Breast epithelium (tissue), 4 donors: ENCODE measurements at regions not wholly inside any gene's neighbourhood (a gene's known extent, or its start where the extent isn't known, plus 50 kb on each side); places are given as distances from the start of the nearest gene placed in this dataset.

Experiments
- DNase-seq, 2 donors: peaks; one replicate each; pipeline ENCODE4 v3.0.0-alpha.2; 2019; ENCODE audit warnings: low spot score in 2 of 2
- H3K27ac ChIP-seq, 2 donors: fragments of 200-600 bp; sonication (generic) in 1 of 2; one replicate each; pipeline ENCODE4 v1.5.1; 2016 to 2019; ENCODE audit warnings: mild to moderate bottlenecking in 1 of 2
- H3K27me3 ChIP-seq, 2 donors: fragments of 200-600 bp; sonication (generic) in 1 of 2; one replicate each; pipeline versions ENCODE4 v1.5.1 to v1.6.0; 2017 to 2019; ENCODE audit warnings: control low read depth in 1 of 2, mild to moderate bottlenecking in 1 of 2
- H3K36me3 ChIP-seq: fragments of 200-600 bp; one replicate; pipeline ENCODE4 v1.5.1; 2019
- H3K4me1 ChIP-seq, 2 donors: fragments of 200-600 bp; sonication (generic); one replicate each; pipeline ENCODE4 v1.5.1; 2016 to 2019; ENCODE audit warnings: control low read depth in 1 of 2
- H3K4me3 ChIP-seq, 3 donors: fragments of 200-600 bp; sonication (generic); 1 replicate in 2 of 3; 2 replicates in 1 of 3; pipeline ENCODE4 v1.5.1; 2016 to 2019; ENCODE audit warnings: mild to moderate bottlenecking in 3 of 3, moderate library complexity in 2 of 3
- H3K9me3 ChIP-seq, 2 donors: fragments of 200-600 bp; sonication (generic) in 1 of 2; one replicate each; pipeline ENCODE4 v1.5.1; 2016 to 2019; ENCODE audit warnings: control low read depth in 1 of 2
- CTCF ChIP-seq, 3 donors: fragments of 450-650 bp; IDR thresholded peaks; one replicate each; pipeline ENCODE4 v1.5.1; 2016 to 2017; ENCODE audit warnings: antibody characterized with exemption in 3 of 3, mild to moderate bottlenecking in 3 of 3, moderate library complexity in 3 of 3
- POLR2A ChIP-seq: fragments of 450-650 bp; IDR thresholded peaks from one replicate; pipeline ENCODE4 v1.6.1; 2016; ENCODE audit warnings: antibody characterized with exemption, mild to moderate bottlenecking, moderate library complexity
- POLR2AphosphoS5 ChIP-seq, 3 donors: sonication (generic); formaldehyde crosslinking; IDR thresholded peaks; one replicate each; pipeline ENCODE4 v1.6.1; 2017; ENCODE audit warnings: antibody characterized with exemption in 3 of 3
- intact Hi-C: fragments of 100-400 bp; cut with DNase I; formaldehyde crosslinking; loops from one replicate; pipeline ENCODE4 v1.15.1; 2023; ENCODE audit warnings: low total_unique reads

- H3K4me3 ChIP-seq: no peak overlapping the region
- no peak overlapping the region for H3K27ac ChIP-seq
- no peak for TF ChIP-seq CTCF (IDR thresholded peaks at IDR 0.05)
- no peak for TF ChIP-seq POLR2A
- TF ChIP-seq POLR2AphosphoS5 (IDR thresholded peaks at IDR 0.05): no peak
- H3K4me1 ChIP-seq: no peaks in the 10 kb centered on the region
- intact Hi-C loops: no loop called here
- H3K27me3 ChIP-seq: no peaks in the 10 kb centered on the region
- DNase-seq: no peak
- no peaks in the 10 kb centered on the region for H3K9me3 ChIP-seq
- H3K36me3 ChIP-seq: no peaks in the 10 kb centered on the region
Measured at GRCh38 chr14:55832122-55832911, 252.3 kb downstream of the KTN1 start.

GRCh38 chr14:55832974-55833373 is 253.0 kb downstream of the KTN1 start:
- TF ChIP-seq POLR2A: no peak
- TF ChIP-seq POLR2AphosphoS5 (IDR thresholded peaks at IDR 0.05): no peak
- no peak for TF ChIP-seq CTCF (IDR thresholded peaks at IDR 0.05)
- Histone ChIP-seq H3K36me3 (no peaks in the 10 kb centered on the region), H3K4me1 (no peaks in the 10 kb centered on the region), H3K4me3 (no peak overlapping the region), H3K9me3 (no peaks in the 10 kb centered on the region), H3K27ac (no peak overlapping the region), H3K27me3 (no peaks in the 10 kb centered on the region)
- intact Hi-C loops: no loop called here
- no peak for DNase-seq

GRCh38 chr14:55834390-55834789 is 254.4 kb downstream of the KTN1 start:
- Histone ChIP-seq H3K4me3 (no peak overlapping the region), H3K27ac (no peak overlapping the region), H3K36me3 (no peaks in the 10 kb centered on the region), H3K27me3 (no peaks in the 10 kb centered on the region), H3K4me1 (no peaks in the 10 kb centered on the region), H3K9me3 (no peaks in the 10 kb centered on the region)
- no peak for DNase-seq
- intact Hi-C loops: no loop called here
- no peak for TF ChIP-seq CTCF (IDR thresholded peaks at IDR 0.05)
- no peak for TF ChIP-seq POLR2AphosphoS5 (IDR thresholded peaks at IDR 0.05)
- no peak for TF ChIP-seq POLR2A

GRCh38 chr14:55835985-55836384 is 256.0 kb downstream of the KTN1 start:
- Histone ChIP-seq H3K9me3 (no peaks in the 10 kb centered on the region), H3K36me3 (no peaks in the 10 kb centered on the region), H3K27ac (no peak overlapping the region), H3K4me3 (no peak overlapping the region), H3K4me1 (no peaks in the 10 kb centered on the region), H3K27me3 (no peaks in the 10 kb centered on the region)
- TF ChIP-seq POLR2A (no peak), POLR2AphosphoS5 (IDR thresholded peaks at IDR 0.05) (no peak), CTCF (IDR thresholded peaks at IDR 0.05) (no peak)
- no peak for DNase-seq
- intact Hi-C loops: no loop called here

DNA sequence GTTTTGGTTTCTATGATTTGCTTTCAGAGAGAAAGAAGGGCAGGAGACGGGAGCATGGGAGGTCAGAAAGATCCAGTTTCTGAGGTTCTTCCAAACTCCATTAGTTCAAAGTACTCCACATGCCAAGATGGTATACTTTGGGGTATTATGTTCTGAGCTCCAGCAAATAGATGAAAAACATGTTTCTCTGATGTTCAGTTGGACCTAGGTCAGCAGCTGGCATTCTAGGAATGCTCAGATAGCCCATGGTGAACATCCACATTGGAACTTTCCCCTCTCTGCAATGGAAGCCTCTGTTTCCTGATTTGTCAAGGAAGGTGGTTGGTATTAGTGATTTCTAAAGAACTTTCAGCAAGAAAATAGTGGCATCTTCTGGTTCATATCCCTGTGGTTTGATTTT is 257.5 kb downstream of the KTN1 start:
- no peaks in the 10 kb centered on the region for H3K9me3 ChIP-seq
- H3K4me1 ChIP-seq: no peaks in the 10 kb centered on the region
- no peak overlapping the region for H3K4me3 ChIP-seq
- H3K27ac ChIP-seq: no peak overlapping the region
- TF ChIP-seq POLR2AphosphoS5 (IDR thresholded peaks at IDR 0.05) (no peak), CTCF (IDR thresholded peaks at IDR 0.05) (no peak), POLR2A (no peak)
- no peaks in the 10 kb centered on the region for H3K36me3 ChIP-seq
- intact Hi-C loops: no loop called here
- H3K27me3 ChIP-seq: no peaks in the 10 kb centered on the region
- DNase-seq: no peak
